ENCODE measurements at regions not wholly inside any gene's neighbourhood (a gene's known extent, or its start where the extent isn't known, plus 50 kb on each side); places are given as distances from the start of the nearest gene placed in this dataset.
"Not testable (repeated sequence)": the region's sequence is repeated elsewhere in the genome, so short reads cannot be mapped to it uniquely, and the experiment has no call there.

GRCh38 chr4:84235126-84235944 is 263.8 kb downstream of the NKX6-1 start:
- DNase-seq (ENCODE audit: insufficient read length, low spot score) (no peak), FAIRE-seq (no peak)

DNA sequence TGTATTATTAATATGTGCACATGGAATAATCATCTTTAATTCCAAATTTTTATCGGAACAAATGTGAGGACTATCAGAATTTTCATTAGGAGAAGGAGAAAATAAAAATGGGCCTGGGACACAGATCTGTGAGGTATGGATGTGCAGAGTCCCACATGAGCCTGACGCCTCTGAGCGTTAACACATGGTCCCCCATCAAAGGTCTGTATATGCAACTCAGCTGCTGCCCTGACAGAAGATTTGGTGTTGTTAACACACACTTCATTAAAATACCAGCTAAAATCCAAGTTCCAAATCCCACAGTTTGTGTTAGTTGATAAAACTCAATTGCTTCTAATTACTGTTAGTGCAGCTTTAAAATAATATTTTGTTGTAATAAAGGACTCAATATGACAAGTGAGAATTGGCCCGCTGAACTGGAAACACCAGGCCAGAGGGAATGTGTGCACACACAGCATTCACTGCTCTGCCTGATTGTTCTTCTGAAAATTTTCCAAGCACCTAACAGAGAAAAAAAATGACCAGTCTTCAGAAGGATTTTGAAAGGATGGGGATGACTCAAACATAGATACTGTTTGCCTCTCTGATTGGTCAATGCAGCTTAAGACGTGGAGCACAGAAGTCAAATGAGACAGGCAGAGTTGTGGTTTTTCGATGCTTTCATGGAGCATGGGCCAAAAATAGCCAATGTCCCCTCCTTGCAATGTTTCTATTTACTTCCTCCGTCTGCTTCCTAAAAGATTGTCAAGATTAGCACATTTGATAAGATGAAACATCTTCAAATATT is 266.6 kb downstream of the NKX6-1 start:
- FAIRE-seq, result no peak
- DNase-seq (ENCODE audit: insufficient read length, low spot score), result no peak

DNA sequence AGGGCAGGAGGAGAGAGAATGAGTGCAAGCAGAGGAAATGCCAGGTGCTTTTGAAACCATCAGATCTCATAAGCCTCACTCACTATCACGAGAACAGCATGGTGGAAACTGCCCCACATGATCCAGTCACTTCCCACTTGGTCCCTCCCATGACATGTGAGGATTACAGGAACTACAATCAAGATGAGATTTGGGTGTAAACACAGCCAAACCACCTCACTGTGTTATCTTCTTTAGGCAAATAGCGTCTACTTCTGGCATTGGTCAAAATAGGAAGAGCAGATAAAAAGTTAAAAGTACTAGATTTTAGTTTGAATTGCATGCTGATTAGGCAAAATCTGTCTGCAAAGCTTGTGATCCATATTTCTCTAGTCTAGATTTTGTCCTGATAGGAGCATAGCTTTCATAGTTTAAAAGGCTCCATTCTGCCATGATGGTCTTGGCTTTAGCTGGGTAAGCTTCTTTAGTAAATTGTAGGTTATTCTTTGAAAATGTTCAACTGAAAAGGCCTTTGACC is 267.5 kb downstream of the NKX6-1 start:
- DNase-seq (ENCODE audit: insufficient read length, low spot score), result no peak
- FAIRE-seq, result no peak

GRCh38 chr4:84224522-84224921 is 274.6 kb downstream of the NKX6-1 start:
- DNase-seq (ENCODE audit: insufficient read length, low spot score) (no peak), FAIRE-seq (no peak)

DNA sequence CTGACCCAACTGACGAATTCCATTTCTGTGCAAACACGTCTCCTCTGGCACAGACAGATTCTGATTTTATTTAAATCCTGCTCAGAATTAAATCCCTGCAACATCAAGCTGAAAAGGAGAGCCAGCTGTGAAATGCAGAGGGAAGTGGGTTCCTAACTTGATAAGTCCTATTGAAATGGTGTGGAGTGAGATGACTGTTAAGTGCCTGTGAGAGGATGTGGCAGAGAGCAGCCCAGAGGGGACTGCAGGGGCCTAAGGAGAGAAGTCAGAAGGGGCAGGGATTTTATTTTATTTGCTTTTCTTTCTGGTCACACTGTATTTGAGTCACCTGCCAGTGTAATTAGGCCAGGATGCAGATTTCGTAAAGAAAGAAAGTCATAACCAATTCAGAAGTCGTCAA is 277.4 kb downstream of the NKX6-1 start:
- DNase-seq (ENCODE audit: insufficient read length, low spot score) (no peak), FAIRE-seq (no peak)

- no peak for FAIRE-seq
- DNase-seq (ENCODE audit: insufficient read length, low spot score), result no peak
Observed at GRCh38 chr4:84220990-84221389, 278.1 kb downstream of the NKX6-1 start.

GRCh38 chr4:84219656-84220055 is 279.4 kb downstream of the NKX6-1 start:
- FAIRE-seq, result no peak
- no peak for DNase-seq (ENCODE audit: insufficient read length, low spot score)

- FAIRE-seq (no peak), DNase-seq (ENCODE audit: insufficient read length, low spot score) (no peak)
Observed at GRCh38 chr4:84218031-84218430, 281.1 kb downstream of the NKX6-1 start.

DNA sequence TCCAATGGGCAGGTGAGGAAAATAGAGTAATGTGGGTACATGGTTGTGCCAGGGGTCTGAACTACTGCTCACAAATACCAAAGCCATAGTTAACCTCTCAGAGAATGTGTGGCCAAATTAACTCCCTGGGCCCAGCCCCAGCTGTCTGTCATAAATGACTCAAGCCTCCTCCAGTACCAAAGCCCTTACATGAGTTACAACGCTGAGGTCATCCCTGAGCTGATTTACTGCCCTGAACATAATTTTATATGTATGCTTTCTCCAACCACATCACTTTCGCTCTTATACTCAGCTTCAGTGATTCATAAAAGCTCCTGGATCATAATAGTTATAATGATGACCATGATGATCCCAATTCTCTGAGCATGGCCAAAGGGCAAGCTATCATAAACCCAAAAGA is 283.9 kb downstream of the NKX6-1 start:
- FAIRE-seq, result no peak
- DNase-seq (ENCODE audit: insufficient read length, low spot score), result no peak

- DNase-seq (ENCODE audit: insufficient read length, low spot score); FAIRE-seq: not testable (repeated sequence)
Observed at GRCh38 chr4:84206226-84206625, 292.9 kb downstream of the NKX6-1 start.

DNA sequence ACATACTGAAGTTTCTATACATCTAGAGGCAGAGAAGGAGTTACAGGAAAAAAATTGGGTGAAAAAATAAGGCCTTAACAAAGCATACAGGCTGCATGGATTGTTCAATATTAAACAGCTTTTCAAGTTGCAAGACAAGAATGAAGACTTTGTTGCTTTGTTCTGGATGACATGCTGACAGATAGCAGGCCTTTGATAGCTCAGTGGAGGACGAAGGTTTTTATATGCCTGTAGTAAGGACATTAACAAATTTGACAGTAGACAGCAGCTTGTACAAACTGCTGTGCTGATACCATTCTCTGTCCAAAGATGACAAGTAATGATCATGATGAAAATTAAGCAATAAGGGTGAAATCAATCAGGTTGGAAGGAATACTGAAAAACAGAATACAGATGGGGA is 309.9 kb downstream of the NKX6-1 start:
- FAIRE-seq, result no peak
- DNase-seq (ENCODE audit: insufficient read length, low spot score), result no peak

GRCh38 chr4:84179409-84179808 is 319.7 kb downstream of the NKX6-1 start:
- FAIRE-seq (no peak), DNase-seq (ENCODE audit: insufficient read length, low spot score) (no peak)

GRCh38 chr4:84177831-84178542 is 321.1 kb downstream of the NKX6-1 start:
- DNase-seq (ENCODE audit: insufficient read length, low spot score) (no peak), FAIRE-seq (no peak)

DNA sequence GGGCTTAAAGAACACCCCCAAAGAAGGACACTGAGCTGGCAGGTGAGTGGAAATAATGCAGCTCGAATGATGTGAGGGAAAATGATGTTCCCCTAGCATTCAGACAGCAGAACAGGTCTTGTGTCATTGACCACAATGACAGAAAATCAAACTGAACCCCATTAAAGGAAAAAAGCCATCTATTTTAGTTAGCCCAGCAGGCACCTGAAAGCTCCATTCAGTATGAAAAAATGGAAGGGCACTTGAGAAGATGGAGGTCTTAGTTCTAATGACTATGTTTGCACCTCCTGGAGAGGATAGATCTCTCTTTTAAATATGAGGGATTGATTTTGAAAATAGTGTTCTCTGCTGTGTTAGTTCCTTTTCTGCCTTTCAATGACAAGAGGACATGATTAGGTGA is 323.1 kb downstream of the NKX6-1 start:
- FAIRE-seq (no peak), DNase-seq (ENCODE audit: insufficient read length, low spot score) (no peak)

- no peak for FAIRE-seq
- no peak for DNase-seq (ENCODE audit: insufficient read length, low spot score)
Observed at GRCh38 chr4:84171871-84172270, 327.2 kb downstream of the NKX6-1 start.

DNA sequence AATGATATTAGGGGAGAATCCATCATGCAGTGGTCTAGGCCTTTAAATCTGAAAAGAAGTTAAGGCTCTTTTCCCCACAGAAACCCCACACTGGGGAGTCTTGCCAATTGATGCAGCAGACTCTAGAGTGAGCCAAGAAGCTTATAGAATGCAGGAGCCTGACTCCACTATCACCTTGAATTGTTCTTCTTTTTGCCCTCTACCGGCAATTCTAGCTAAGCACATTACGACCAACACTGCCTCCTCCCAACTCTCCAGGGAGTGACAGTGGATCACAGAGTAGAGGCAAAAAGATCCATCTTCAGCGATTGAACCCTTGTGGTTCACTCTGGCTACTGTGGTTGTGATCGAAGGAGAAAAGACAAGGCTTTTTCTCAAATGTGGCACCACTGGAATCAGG is 331.5 kb downstream of the NKX6-1 start:
- FAIRE-seq (no peak), DNase-seq (ENCODE audit: insufficient read length, low spot score) (no peak)

DNA sequence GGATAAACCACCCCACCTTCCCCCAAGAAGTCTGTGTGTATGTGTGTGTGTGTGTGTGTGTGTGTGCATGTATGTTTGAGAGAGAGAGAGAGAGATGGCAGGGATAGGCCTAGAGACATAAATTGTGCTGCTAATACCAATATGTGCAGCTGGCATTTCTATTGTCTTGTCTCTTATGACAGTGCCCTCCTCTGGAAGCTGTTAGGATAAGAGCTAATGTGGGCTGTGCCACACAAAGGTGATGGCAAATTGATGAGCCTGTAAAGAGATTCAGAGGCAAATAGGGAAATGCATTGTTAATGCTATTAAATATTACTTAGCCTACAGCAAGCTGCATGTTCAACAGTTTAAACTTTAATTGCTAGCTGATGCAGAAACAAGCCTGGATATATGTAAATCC is 332.0 kb downstream of the NKX6-1 start:
- no peak for FAIRE-seq
- no peak for DNase-seq (ENCODE audit: insufficient read length, low spot score)

- no peak for FAIRE-seq
- DNase-seq (ENCODE audit: insufficient read length, low spot score), result no peak
Observed at GRCh38 chr4:84166486-84166885, 332.6 kb downstream of the NKX6-1 start.

GRCh38 chr4:84164201-84164600 is 334.9 kb downstream of the NKX6-1 start:
- DNase-seq (ENCODE audit: insufficient read length, low spot score) (no peak), FAIRE-seq (no peak)

- FAIRE-seq (no peak), DNase-seq (ENCODE audit: insufficient read length, low spot score) (no peak)
Observed at GRCh38 chr4:84159762-84160161, 339.3 kb downstream of the NKX6-1 start.

- FAIRE-seq (no peak), DNase-seq (ENCODE audit: insufficient read length, low spot score) (no peak)
Observed at GRCh38 chr4:84158670-84159069, 340.4 kb downstream of the NKX6-1 start.

Measured in HTR-8/SVneo (cell line).